ENCODE measurements at regions not wholly inside any gene's neighbourhood (a gene's known extent, or its start where the extent isn't known, plus 50 kb on each side); places are given as distances from the start of the nearest gene placed in this dataset.

- TF ChIP-seq CTCF (IDR thresholded peaks at IDR 0.05), result no peak
- no peak for TF ChIP-seq POLR2A (IDR thresholded peaks at IDR 0.05)
Observed at GRCh38 chr4:177191586-177191985, 118.1 kb upstream of the NEIL3 start.
